ENCODE measurements at regions not wholly inside any gene's neighbourhood (a gene's known extent, or its start where the extent isn't known, plus 50 kb on each side); places are given as distances from the start of the nearest gene placed in this dataset.

GRCh38 chr12:87596134-87596533, 433.1 kb downstream of the C12orf50 start:
- no peak for TF ChIP-seq CTCF (optimal IDR thresholded peaks at IDR 0.05 in 1 of 3, IDR thresholded peaks at IDR 0.05 in 1 of 3, conservative IDR thresholded peaks at IDR 0.05 in 1 of 3; ENCODE audit: extremely low read depth in 1 of 3, insufficient read depth in 2 of 3, low read length in 3 of 3)
- no peak for TF ChIP-seq EZH2 (IDR thresholded peaks at IDR 0.05; ENCODE audit: low read length)

Data from keratinocyte (primary cell).